Calu3 (cell line): ENCODE measurements at regions not wholly inside any gene's neighbourhood (a gene's known extent, or its start where the extent isn't known, plus 50 kb on each side); places are given as distances from the start of the nearest gene placed in this dataset.

Source experiments
- BruUV-seq: library from RNA; stranded (reverse); fragments of 400-500 nt; replicated peaks from 2 replicates; lab custom pipeline; 2021; lab: Mats Ljungman, UMichigan
- CTCF ChIA-PET: fragments of 300-600 bp; sonication (Branson Sonifier 250); formaldehyde crosslinking; loops from one replicate; lab custom pipeline; 2022; ENCODE audit warnings: antibody characterized with exemption; lab: Charles Lee
- DNase-seq: peaks from one replicate; pipeline ENCODE4 v3.0.0; 2022
- H3K27ac Mint-ChIP-seq: one replicate; pipeline ENCODE4 v1.8.0; 2022; ENCODE audit warnings: mixed read lengths; ENCODE audit not compliant: unreplicated experiment
- H3K27me3 Mint-ChIP-seq: one replicate; pipeline ENCODE4 v1.8.0; 2022; ENCODE audit warnings: mixed read lengths; ENCODE audit not compliant: unreplicated experiment
- H3K36me3 Mint-ChIP-seq: one replicate; pipeline ENCODE4 v1.8.0; 2022; ENCODE audit warnings: mild to moderate bottlenecking, moderate library complexity, mixed read lengths; ENCODE audit not compliant: insufficient read depth, unreplicated experiment
- H3K4me1 Mint-ChIP-seq: one replicate; pipeline ENCODE4 v1.8.0; 2022; ENCODE audit warnings: mild to moderate bottlenecking, low read depth, mixed read lengths; ENCODE audit not compliant: unreplicated experiment
- H3K4me3 Mint-ChIP-seq: one replicate; pipeline ENCODE4 v1.8.0; 2022; ENCODE audit warnings: mild to moderate bottlenecking, low read depth, moderate library complexity, mixed read lengths; ENCODE audit not compliant: unreplicated experiment
- H3K9me3 Mint-ChIP-seq: one replicate; pipeline ENCODE4 v1.8.0; 2022; ENCODE audit warnings: low read depth, mixed read lengths; ENCODE audit not compliant: unreplicated experiment
- CTCF ChIP-seq: fragments of 200-600 bp; IDR thresholded peaks from one replicate; pipeline ENCODE4 v1.8.0; 2022; ENCODE audit warnings: antibody characterized with exemption; ENCODE audit not compliant: unreplicated experiment
- intact Hi-C: fragments of 100-400 bp; cut with micrococcal nuclease; formaldehyde crosslinking; loops from one replicate; pipeline ENCODE4 v1.10.0; 2022; ENCODE audit not compliant: unreplicated experiment

- Mint-ChIP-seq H3K27ac (no peak overlapping the region), H3K27me3 (no peaks in the 10 kb centered on the region), H3K9me3 (peaks cover 11% of the 10 kb centered on the region), H3K4me3 (no peak overlapping the region), H3K4me1 (no peaks in the 10 kb centered on the region), H3K36me3 (no peaks in the 10 kb centered on the region)
- no peak for TF ChIP-seq CTCF
- intact Hi-C loops = no loop called here
- BruUV-seq = no TSS peak
- DNase-seq = no peak
- CTCF ChIA-PET = no interaction called here
Observed at GRCh38 chr18:78620326-78620725, 359.3 kb upstream of the SALL3 start.

- Mint-ChIP-seq H3K9me3 (peaks cover 11% of the 10 kb centered on the region), H3K27ac (no peak overlapping the region), H3K4me1 (no peaks in the 10 kb centered on the region), H3K27me3 (no peaks in the 10 kb centered on the region), H3K4me3 (no peak overlapping the region), H3K36me3 (no peaks in the 10 kb centered on the region)
- CTCF ChIA-PET = no interaction called here
- no peak for DNase-seq
- TF ChIP-seq CTCF = no peak
- BruUV-seq = no TSS peak
- intact Hi-C loops = no loop called here
Observed at GRCh38 chr18:78621141-78621755, 358.4 kb upstream of the SALL3 start.

DNA sequence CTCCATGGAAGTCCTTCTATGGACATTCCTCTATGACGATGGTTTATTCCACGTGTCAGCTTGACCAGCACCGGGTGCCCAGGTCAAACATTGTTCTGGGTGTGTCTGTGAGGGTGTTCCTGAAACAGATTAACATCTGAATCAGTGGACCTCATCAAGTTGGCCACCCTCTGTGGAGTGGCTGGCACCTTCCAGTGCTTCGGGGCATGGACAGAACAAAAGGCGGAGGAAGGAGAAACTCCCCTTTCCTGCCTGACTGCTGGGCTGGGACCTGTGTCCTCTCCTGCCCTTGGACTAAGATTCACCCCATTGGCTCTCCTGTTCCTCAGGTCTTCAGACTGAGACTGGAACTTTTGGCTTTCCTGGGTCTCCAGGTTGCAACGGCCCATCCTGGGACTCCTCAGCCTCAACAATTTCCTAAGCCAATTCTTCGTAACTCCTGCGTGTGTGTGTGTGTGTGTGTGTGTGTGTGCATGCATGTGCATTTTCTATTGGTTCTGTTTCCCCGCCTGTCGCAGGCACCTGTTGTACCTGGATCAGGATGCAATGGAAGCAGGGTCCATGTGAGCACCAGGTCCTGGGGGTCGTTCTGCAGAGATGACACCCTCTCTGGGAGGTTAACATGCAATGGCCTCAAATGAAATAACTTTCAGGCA, 357.2 kb upstream of the SALL3 start:
- H3K27ac Mint-ChIP-seq = no peak overlapping the region
- TF ChIP-seq CTCF = no peak
- DNase-seq = no peak
- no TSS peak for BruUV-seq
- H3K27me3 Mint-ChIP-seq = no peaks in the 10 kb centered on the region
- no peaks in the 10 kb centered on the region for H3K36me3 Mint-ChIP-seq
- no peaks in the 10 kb centered on the region for H3K4me1 Mint-ChIP-seq
- peaks cover 7% of the 10 kb centered on the region for H3K9me3 Mint-ChIP-seq
- CTCF ChIA-PET = no interaction called here
- intact Hi-C loops = no loop called here
- H3K4me3 Mint-ChIP-seq = no peak overlapping the region

DNA sequence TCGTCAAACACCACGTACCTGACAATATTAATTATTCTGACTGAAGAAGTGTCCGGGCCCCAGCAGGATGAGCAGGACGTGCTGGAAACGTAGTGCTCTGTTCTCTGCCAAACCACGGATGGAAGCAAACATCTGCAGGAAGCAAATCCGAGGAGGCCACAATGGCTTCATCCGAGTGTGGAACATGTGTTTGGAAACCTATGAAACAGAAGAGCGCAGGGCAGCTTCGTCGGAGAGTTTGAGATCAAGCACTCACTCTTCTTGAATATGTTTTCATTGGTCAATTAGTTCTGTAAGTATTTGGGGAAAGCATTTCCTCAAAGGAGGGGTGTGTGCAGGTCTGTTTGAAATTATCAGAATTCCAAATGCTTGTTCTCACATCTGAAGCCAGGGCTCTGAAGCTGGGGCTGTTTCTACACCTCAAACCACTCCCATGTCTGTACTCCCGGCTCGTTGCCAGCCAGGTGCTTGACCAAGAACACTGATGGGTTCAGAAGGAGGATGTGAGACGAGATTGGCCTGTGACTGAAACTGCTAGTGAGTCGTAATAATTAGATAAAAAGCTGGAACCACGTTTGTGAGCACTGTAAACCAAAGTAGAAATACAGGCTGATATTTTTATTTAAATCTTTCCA, 356.6 kb upstream of the SALL3 start:
- intact Hi-C loops = no loop called here
- TF ChIP-seq CTCF = no peak
- H3K4me1 Mint-ChIP-seq = no peaks in the 10 kb centered on the region

More for the DNA sequence above, 356.6 kb upstream of the SALL3 start:
- no peaks in the 10 kb centered on the region for H3K36me3 Mint-ChIP-seq
- H3K27ac Mint-ChIP-seq = no peak overlapping the region
- DNase-seq = no peak
- no peak overlapping the region for H3K4me3 Mint-ChIP-seq
- no peaks in the 10 kb centered on the region for H3K27me3 Mint-ChIP-seq
- peaks cover 7% of the 10 kb centered on the region for H3K9me3 Mint-ChIP-seq
- CTCF ChIA-PET = no interaction called here
- no TSS peak for BruUV-seq
